GM23248 (cell line): ENCODE measurements at regions not wholly inside any gene's neighbourhood (a gene's known extent, or its start where the extent isn't known, plus 50 kb on each side); places are given as distances from the start of the nearest gene placed in this dataset.
A peak's percentile ranks its signal among the peaks of the same experiment; 100 is the strongest.

Source experiments
- DNase-seq: peaks from one replicate; pipeline ENCODE4 v3.0.0-alpha.2; 2015
- H2AFZ ChIP-seq: fragments of 200-600 bp; sonication (generic); 2 replicates; pipeline ENCODE4 v1.6.1; 2016; ENCODE audit warnings: antibody characterized with exemption
- H3F3A ChIP-seq: fragments of 200-600 bp; sonication (generic); 2 replicates; pipeline ENCODE4 v1.6.1; 2016; ENCODE audit warnings: mild to moderate bottlenecking, antibody characterized with exemption, mixed run types; ENCODE audit not compliant: insufficient read depth
- H3K27ac ChIP-seq: fragments of 200-600 bp; sonication (generic); 2 replicates; pipeline ENCODE4 v1.5.1; 2016; ENCODE audit warnings: mild to moderate bottlenecking
- H3K27me3 ChIP-seq: fragments of 200-600 bp; sonication (generic); replicated peaks from 2 replicates; pipeline ENCODE4 v1.6.1; 2016; ENCODE audit warnings: mild to moderate bottlenecking; ENCODE audit not compliant: insufficient read depth
- H3K36me3 ChIP-seq: fragments of 200-600 bp; sonication (generic); 2 replicates; pipeline ENCODE4 v1.6.1; 2016; ENCODE audit warnings: low read depth, mild to moderate bottlenecking
- H3K4me1 ChIP-seq: fragments of 200-600 bp; sonication (generic); 2 replicates; pipeline ENCODE4 v1.6.1; 2016; ENCODE audit warnings: mild to moderate bottlenecking; ENCODE audit not compliant: insufficient read depth
- H3K4me2 ChIP-seq: fragments of 200-600 bp; sonication (generic); one replicate; pipeline ENCODE4 v1.6.1; 2016; ENCODE audit warnings: mild to moderate bottlenecking; ENCODE audit not compliant: unreplicated experiment
- H3K4me3 ChIP-seq: fragments of 200-600 bp; sonication (generic); 2 replicates; pipeline ENCODE4 v1.5.1; 2016; ENCODE audit warnings: mild to moderate bottlenecking
- H3K79me2 ChIP-seq: fragments of 200-600 bp; sonication (generic); 2 replicates; pipeline ENCODE4 v1.6.1; 2016; ENCODE audit warnings: mild to moderate bottlenecking; ENCODE audit not compliant: insufficient read depth
- H3K9ac ChIP-seq: fragments of 200-600 bp; sonication (generic); 2 replicates; pipeline ENCODE4 v1.6.1; 2016; ENCODE audit warnings: mild to moderate bottlenecking
- H3K9me2 ChIP-seq: fragments of 200-600 bp; sonication (generic); 2 replicates; pipeline ENCODE4 v1.6.1; 2016; ENCODE audit warnings: mixed run types, mild to moderate bottlenecking, moderate library complexity; ENCODE audit not compliant: insufficient read depth
- H3K9me3 ChIP-seq: fragments of 200-600 bp; sonication (generic); one replicate; pipeline ENCODE4 v1.6.1; 2017; ENCODE audit warnings: low read depth
- H4K20me1 ChIP-seq: fragments of 200-600 bp; sonication (generic); 2 replicates; pipeline ENCODE4 v1.6.0; 2016; ENCODE audit not compliant: insufficient read depth
- EZH2 ChIP-seq: fragments of 200-600 bp; sonication (generic); IDR thresholded peaks from 2 replicates; pipeline ENCODE4 v1.6.1; 2018; ENCODE audit warnings: antibody characterized with exemption, mild to moderate bottlenecking; ENCODE audit not compliant: insufficient read depth, poor library complexity, severe bottlenecking
- EZH2phosphoT487 ChIP-seq: fragments of 200-600 bp; sonication (generic); IDR thresholded peaks from 2 replicates; pipeline ENCODE4 v1.6.1; 2018; ENCODE audit warnings: antibody characterized with exemption, moderate library complexity, mild to moderate bottlenecking, low read depth; ENCODE audit not compliant: insufficient read depth
- WGBS, 2 experiments: methylation state at CpG; one replicate each; pipeline ENCODE4 v1.1.6; 2015 to 2017; ENCODE audit warnings: low lambda C conversion rate in 2 of 2, low coverage in 1 of 2; ENCODE audit errors: missing lambda C conversion rate in 2 of 2; 5-methylcytosine and 5-hydroxymethylcytosine counted together
- in situ Hi-C: fragments of 300-500 bp; cut with MboI; formaldehyde crosslinking; loops from 2 replicates; pipeline ENCODE4 v1.15.0; 2020

DNA sequence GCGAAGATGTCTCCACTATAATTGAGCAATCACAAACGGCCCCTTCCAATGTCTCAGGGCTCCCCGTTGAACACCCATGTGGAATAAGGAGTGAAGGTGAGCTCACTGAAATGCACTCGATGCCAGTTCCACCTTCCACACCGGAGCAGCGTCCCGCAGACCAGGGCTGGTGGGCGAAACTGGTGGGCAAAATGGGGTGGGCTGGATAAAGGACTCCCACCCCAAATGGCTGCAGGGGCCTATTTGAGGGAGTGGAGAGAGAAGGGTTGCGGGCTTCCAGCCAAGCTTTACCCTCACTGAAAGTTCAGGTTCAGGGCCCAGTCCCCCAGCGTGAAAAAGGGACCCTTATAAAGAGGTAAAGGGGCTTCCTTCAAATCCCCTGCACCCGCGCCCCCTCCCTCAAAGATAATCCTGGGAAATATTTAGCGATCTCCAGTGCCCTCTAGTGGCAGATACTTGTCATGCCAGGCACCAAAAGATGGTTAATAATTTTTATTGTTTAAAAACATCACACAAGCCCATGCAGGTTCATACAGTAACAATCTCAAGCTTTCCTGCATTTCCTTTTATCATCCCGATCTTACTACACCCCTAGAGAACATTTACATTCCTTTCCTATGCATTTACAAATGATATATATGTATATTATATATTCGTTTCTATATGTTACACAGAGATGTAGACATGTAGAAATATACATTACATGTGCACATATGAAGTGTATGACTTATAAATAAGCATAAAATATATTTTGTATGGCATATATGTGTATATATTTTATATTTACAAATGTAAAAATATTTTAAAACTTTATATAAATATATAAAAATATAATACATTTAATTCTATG is 58.2 kb upstream of the NKX2-2 start:
- TF ChIP-seq EZH2 (no peak), EZH2phosphoT487 (no peak)
- no peak overlapping the region for H3K4me2 ChIP-seq
- H3K36me3 ChIP-seq: no peaks in the 10 kb centered on the region
- no peaks in the 10 kb centered on the region for H3K4me1 ChIP-seq
- H3K79me2 ChIP-seq: no peaks in the 10 kb centered on the region
- no peaks in the 10 kb centered on the region for H3K9me2 ChIP-seq
- H2AFZ ChIP-seq: no peak overlapping the region
- in situ Hi-C loops: no loop called here
- H3K4me3 ChIP-seq: no peak overlapping the region
- 22% methylated on average over 15 of the region's 15 CpGs for WGBS, 2 experiments
- peak; percentile 37 for DNase-seq
- no peaks in the 10 kb centered on the region for H3F3A ChIP-seq
- H3K27me3 ChIP-seq: no peaks in the 10 kb centered on the region; the same call in none of the 2 replicates
- H3K27ac ChIP-seq: no peak overlapping the region
- no peaks in the 10 kb centered on the region for H3K9me3 ChIP-seq
- H3K9ac ChIP-seq: no peak overlapping the region
- H4K20me1 ChIP-seq: no peaks in the 10 kb centered on the region

DNA sequence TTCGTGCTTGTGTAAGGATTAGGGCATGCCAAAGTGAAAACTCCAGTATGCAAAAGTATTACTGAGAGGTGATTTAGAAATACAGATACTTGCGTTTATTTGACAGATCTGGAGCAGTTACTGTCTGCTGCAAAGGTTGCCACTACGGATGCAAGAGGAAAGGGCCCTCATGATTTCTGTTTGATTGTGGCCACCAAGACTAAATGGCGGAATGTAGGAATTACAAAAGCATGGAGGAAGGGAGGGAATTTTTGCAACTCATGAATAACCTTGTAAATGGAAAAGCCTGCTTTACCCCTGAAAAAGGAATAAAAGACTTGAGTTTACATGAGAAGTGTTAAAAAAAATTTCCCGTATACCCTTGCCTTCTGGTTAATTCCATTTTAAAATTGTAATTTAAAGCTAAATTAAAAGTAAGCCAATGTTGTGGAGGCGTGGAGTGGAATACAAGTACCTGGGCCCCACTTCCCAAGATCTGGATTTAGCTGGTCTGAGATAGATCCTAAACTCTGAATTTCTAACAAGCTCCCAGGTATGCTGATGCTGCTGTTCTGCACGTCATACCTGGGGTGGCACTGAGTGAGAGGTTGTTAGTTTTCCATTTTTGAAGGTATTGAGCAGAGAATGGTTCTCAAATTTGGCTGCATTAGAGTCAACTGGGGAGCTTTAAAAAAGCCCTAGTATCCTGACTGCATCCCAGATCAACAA is 56.6 kb upstream of the NKX2-2 start:
- TF ChIP-seq EZH2 (no peak), EZH2phosphoT487 (no peak)
- in situ Hi-C loops: no loop called here
- WGBS, 2 experiments: 39 to 42% methylated on average over 7 of the region's 7 CpGs

GRCh38 chr20:21569586-21569985 is 55.7 kb upstream of the NKX2-2 start:
- Histone ChIP-seq H3K9me3 (no peaks in the 10 kb centered on the region), H2AFZ (no peak overlapping the region), H3K27me3 (no peaks in the 10 kb centered on the region; the same call in 1 of the 2 replicates), H3K9me2 (no peaks in the 10 kb centered on the region), H3K27ac (no peak overlapping the region), H3K36me3 (no peaks in the 10 kb centered on the region), H3K4me2 (no peak overlapping the region), H3K4me1 (no peaks in the 10 kb centered on the region), H3K9ac (no peak overlapping the region), H3K4me3 (no peak overlapping the region), H3F3A (no peaks in the 10 kb centered on the region), H3K79me2 (no peaks in the 10 kb centered on the region), H4K20me1 (no peaks in the 10 kb centered on the region)
- 35 to 40% methylated on average over 3 of the region's 3 CpGs for WGBS, 2 experiments
- in situ Hi-C loops: no loop called here
- TF ChIP-seq EZH2phosphoT487 (no peak), EZH2 (no peak)
- no peak for DNase-seq

More for the DNA sequence above, 56.6 kb upstream of the NKX2-2 start:
- H2AFZ ChIP-seq: no peak overlapping the region
- no peaks in the 10 kb centered on the region for H3K79me2 ChIP-seq
- H3K36me3 ChIP-seq: no peaks in the 10 kb centered on the region
- no peaks in the 10 kb centered on the region for H3K4me1 ChIP-seq
- no peaks in the 10 kb centered on the region for H3K9me3 ChIP-seq
- no peak overlapping the region for H3K9ac ChIP-seq
- no peaks in the 10 kb centered on the region for H4K20me1 ChIP-seq
- no peak overlapping the region for H3K4me3 ChIP-seq
- H3K9me2 ChIP-seq: no peaks in the 10 kb centered on the region
- no peak overlapping the region for H3K27ac ChIP-seq
- no peak for DNase-seq
- no peak overlapping the region for H3K4me2 ChIP-seq
- no peaks in the 10 kb centered on the region; the same call in 1 of the 2 replicates for H3K27me3 ChIP-seq
- H3F3A ChIP-seq: no peaks in the 10 kb centered on the region

DNA sequence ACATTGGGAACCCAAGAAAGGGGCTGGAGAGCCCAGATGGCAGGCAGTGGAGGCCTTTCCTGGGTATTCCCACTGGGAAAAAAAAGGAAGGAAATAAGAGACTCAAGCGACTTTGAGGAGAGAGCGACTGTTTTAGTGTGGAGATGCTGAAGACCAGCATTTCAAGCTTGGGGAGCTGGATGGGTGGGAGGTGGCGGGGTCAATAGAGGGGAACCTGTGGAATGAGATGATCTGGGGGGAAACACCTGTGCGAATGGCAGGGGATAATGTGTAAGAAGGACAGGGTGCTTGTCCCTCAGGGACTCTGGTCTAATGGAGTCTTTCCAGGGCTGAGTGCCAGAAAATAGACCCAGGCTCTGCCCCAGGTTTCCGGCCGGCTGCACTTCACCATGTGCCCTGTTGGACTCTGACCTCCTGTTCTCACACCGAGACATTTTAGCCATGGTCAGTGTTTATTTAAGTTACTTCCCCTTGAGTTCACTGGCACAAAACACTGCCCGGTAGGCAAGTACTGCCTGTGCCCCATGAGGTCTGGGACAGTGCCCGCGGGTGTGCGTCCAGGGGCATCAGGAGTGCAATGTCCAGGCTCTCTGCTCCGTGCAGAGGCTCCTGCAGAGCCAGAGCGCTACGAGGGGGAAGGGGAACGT is 50.4 kb upstream of the NKX2-2 start:
- Histone ChIP-seq H3K4me2 (no peak overlapping the region), H3K4me3 (no peak overlapping the region), H3K36me3 (no peaks in the 10 kb centered on the region), H3K9me3 (no peaks in the 10 kb centered on the region), H2AFZ (no peak overlapping the region), H3K27ac (no peak overlapping the region), H3K9me2 (no peaks in the 10 kb centered on the region), H3K79me2 (no peaks in the 10 kb centered on the region), H4K20me1 (no peaks in the 10 kb centered on the region), H3K27me3 (peaks cover 7% of the 10 kb centered on the region; the same call in 1 of the 2 replicates), H3K9ac (no peak overlapping the region), H3F3A (no peaks in the 10 kb centered on the region), H3K4me1 (no peaks in the 10 kb centered on the region)
- DNase-seq: no peak
- no peak for TF ChIP-seq EZH2
- TF ChIP-seq EZH2phosphoT487: no peak
- WGBS, 2 experiments: 36 to 45% methylated on average over 15 of the region's 15 CpGs
- in situ Hi-C loops: no loop called here
